Pons (tissue), 1 donor: ENCODE measurements at regions not wholly inside any gene's neighbourhood (a gene's known extent, or its start where the extent isn't known, plus 50 kb on each side); places are given as distances from the start of the nearest gene placed in this dataset.

Source experiments
- DNase-seq: peaks from one replicate; pipeline ENCODE4 v3.0.0-alpha.2; 2016; ENCODE audit warnings: low spot score

DNA sequence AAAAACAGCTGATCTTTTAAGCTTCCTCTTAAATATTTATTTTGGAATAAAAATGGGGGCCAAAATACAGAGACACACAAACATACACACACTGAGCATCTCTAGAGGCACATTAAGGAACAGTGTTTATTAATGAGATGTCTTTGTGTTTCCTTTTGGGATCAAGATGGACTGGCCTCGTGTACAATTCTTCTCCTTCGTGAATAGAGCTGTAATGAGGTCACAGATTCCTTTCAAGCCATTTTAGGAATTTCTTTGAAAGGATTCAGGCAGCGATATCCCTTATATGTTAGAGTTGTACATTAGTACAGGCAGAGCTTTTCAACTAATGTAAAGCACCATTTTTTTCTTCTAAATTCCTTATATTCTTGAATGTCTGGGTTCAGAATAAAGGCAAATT lies 295.7 kb downstream of the CHRM3 start:
- DNase-seq, result no peak

DNA sequence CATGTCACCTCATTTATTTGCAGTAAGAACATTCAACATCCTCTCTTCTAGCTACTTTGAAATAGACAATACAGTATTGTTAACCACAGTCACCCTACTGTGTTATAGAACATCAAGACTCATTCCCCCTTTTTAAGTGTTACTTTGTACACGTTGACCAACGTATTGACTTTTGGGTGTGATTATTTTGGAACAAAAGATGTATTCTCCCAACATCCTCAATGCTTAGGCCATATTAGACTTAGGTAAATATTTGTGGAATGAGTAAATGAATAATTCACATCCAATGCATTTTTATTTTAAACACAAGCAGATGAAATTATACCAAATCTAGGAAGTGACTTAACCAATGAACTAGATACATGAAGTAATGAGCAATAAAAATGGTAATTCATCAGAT lies 296.6 kb downstream of the CHRM3 start:
- no peak for DNase-seq

DNA sequence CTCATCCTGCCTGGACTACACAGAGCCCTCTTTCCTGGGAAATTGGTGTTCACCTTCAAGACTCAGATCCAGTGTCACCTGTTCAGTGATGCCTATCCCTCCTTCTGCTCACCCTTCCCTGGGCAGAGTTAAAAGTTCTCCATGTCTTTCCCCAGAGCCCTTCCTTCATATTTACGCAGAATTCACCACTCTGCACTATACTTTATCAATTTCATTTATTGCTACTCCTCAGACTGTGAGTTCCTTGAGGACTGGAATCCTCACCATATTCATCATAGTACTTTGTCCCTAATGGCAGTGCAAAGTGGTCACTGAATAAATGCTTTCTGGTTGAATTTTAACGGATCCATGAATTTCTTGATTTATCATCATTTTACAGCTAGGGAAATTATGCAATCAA lies 300.0 kb downstream of the CHRM3 start:
- no peak for DNase-seq

DNA sequence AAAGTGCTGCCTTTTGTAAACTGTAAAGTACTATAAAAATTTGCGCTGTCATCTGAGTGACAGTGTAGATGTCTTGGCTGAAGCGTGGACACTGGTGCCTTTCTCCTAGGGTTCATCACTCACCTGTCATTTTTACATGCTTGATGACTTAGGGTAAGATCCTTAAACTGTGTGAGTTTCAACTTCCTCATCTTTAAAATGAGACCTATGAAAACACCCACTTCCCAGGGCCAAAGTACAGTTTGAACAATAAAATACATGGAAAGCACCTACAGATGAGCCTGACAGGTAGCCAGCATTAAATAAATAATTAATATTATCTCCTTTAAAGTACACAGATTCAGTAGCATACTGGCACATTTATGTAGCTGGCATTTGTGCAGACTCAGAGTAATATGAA lies 309.9 kb downstream of the CHRM3 start:
- DNase-seq, result no peak

DNA sequence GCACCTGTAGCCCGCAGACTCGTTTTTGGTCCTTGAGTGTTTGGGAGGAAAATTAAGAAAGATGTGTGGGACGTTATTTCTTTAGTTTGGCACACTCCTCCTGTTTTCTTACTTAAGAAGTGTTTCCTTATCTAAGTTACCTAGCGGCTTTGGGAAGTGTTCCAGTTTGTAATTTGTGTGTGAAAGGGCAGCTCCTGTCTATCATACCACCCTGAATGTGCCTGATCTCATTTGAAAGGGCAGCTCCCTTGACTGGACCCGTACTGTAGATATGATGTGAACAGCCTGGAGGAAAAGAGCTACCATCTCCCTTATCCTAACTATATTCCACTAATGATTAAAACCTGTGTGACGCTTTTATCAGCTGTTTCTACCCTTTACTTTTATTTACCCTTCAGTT lies 314.3 kb downstream of the CHRM3 start:
- no peak for DNase-seq

DNA sequence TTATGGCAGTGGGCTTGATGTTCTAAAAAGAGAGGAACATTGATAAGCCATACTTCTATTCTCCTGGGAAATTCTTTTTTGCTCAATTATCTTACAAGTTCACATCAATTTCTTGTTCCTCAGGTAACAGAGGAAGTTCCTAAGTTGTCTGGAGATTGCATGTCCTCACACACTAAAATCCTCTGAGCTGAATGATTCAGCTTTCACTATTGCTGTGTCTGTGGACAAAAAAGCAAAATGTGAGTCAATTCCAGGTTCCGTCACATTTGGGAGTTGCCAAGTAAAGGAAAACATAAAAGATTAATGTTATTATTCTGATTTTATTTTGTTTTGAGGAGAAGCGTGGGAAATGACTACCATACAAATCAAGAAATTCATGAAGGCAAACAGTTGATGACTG lies 316.7 kb downstream of the CHRM3 start:
- no peak for DNase-seq

DNA sequence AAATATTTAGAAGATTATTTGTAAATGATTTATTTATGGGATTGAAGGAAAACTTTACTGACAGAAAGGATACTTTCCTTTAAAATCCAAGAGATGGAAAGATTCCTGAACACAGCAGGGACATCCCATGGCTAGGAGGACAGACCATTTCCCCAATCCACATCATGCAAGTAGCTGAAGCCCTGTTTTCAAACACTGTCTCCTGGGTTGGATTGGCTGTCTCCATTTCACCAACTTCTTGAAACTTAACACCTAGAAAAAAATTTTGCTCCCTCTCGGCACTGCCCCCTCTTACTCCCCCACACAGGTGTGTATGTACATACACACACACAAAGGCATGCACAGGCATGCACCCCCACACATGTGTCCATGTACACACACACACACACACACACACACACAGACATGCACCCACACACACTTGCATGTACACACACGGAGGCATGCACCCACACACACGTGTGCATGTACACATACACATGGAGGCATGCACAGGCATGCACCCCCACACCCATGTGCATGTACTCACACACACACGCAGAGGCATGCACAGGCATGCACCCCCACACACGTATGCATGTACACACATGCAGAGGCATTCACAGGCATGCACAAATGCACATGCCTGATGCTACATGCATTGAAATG lies 320.0 kb downstream of the CHRM3 start:
- no peak for DNase-seq

DNA sequence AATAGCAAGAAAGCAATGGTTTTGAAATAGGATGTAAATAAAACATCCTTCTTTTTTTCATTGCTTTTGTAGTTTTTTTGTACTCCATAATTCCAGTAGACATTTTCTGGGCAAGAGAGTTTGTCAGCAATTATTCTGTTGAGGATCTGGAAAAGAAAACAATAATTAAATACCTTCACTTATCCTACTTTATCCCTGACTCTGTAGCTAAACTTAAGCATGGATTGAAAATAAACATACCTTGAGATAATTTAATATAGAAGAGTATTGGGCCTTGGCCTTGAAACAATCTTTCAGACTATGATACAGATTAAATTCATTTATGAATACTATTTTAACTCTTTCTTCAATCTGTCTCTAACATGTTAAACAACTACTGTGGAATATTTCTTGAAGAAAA lies 321.2 kb downstream of the CHRM3 start:
- DNase-seq, result no peak

DNA sequence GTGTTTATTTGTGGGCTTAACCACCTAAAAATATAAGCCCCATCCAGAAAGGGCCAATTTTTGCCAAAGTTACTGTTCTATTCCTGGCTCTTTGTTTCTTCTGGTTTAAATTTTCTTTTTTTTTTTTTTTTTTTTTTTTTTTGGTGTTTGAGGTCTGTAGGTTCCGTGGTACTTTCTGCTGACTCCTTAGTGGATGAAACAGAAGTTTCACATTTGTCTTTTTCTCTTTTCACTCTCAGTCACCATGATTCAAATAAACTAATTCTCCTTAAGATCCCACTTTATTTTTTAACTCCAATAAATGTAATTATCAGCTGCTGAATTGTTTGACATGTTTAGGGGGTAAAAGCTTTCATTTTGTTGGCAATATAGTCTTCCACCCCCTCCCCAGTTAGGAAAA lies 322.3 kb downstream of the CHRM3 start:
- DNase-seq, result no peak

DNA sequence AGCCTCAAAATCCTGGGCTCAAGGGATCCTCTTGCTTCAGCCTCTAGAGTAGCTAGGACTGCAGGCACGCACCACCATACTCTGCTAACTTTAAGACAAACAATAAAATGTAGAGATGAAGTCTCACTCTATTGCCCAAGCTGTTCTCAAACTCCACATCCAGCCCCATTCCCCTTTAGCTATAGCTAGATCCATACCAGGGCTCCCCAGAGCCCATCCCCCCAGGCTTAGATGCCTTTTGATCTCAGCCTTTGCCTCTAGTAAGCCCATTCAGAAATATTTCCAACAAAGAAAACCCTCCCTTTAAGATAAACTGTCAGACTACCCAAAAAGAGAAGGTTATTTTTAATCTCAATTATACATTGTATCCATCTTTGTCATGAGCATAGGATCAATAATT lies 325.4 kb downstream of the CHRM3 start:
- DNase-seq, result no peak

DNA sequence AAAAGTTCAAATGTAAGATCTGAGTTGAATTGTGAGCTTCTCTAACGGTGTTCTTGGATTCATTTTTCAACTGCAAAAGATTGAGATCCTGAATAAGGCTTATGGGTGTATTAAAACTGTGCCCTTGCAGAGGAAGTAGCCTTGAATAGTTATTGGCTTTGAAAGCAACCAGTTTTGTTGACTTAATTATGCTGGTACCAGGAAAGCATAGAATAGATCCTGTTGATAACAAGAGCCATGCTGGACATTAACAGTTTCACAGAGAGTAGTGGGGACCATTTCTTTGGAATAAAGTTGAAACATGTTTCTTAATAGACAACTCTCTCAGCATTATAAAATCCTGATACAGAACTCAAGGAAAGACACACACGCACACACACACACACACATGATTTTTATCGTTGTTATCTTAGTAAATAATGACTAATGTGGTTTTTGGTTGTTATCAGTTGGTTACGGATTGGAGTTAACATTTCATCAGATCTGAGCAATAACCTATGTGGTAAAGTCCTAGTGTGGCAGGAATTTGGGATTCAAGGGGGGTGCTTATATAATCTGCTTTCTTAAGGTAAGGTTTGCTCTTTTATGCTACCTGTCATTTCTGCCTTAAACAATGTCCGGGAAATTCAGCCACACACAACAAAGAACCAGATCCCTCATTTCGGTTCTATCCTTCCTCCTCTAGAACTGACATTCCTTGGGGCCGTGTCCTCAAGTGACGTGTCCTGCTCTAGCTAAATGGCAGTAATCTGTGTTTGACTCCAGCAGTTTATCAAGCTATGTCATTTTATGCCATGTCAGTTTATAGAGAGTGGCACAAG lies 330.9 kb downstream of the CHRM3 start:
- DNase-seq, result no peak

DNA sequence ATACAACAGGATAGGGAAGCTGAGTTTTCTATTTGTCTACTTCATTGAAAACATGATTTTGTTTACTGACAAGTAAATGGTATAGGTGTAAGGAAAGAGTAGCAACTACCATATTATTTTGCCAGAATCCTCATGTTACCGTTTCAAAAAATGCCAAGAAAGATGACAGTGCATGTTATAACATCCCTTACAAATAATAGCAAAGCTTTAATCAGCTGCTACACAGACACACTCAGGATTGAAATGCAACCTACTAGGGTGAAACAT lies 331.5 kb downstream of the CHRM3 start:
- DNase-seq, result no peak

DNA sequence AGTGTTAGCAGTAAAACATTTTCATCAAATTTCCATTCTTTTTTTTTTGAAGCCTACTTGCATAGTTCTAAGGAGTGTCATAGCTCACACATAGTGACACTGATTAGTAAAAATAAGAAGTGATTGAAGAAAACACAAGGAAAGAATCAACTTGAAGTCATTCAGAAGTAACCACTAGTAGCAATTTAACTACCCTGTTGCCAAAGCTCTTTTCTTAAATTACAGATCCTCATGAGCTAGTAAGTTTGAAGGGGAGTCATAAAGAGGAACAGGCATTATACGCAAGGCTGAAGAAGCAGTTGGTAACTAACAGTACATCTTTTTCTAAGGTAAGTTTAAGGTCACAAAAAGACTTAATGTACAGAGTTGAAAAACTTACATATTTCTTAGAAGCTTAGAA lies 332.2 kb downstream of the CHRM3 start:
- DNase-seq, result no peak

DNA sequence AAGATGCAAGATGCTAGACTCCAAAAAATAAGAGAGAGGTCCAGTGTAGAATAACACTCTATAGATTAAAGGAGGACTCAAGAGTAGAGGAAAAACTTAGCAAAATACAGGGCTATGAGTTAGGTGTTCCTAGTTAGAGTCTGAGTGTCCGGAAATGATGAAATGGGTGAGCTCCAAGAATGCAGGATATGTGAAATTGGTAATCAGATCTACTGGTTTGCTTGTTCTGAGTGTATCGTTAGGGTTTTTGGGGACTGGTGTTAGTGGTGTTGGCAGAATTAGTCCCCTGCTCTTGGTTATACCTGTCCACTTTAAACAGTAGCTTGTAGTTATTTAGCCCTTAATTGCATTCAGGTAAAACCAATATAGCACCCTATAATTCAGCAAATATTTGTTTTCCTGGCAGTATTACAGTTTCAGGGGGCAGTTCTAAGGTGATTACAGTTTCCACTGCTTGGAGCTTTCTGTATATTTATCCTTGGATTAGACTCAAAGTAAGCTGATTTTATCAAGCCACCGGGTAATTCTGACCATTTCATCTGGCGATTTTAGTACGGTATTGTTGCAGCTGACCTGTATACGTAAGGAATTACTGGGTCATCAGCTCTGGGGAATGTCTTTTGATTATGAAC lies 332.7 kb downstream of the CHRM3 start:
- DNase-seq, result no peak

DNA sequence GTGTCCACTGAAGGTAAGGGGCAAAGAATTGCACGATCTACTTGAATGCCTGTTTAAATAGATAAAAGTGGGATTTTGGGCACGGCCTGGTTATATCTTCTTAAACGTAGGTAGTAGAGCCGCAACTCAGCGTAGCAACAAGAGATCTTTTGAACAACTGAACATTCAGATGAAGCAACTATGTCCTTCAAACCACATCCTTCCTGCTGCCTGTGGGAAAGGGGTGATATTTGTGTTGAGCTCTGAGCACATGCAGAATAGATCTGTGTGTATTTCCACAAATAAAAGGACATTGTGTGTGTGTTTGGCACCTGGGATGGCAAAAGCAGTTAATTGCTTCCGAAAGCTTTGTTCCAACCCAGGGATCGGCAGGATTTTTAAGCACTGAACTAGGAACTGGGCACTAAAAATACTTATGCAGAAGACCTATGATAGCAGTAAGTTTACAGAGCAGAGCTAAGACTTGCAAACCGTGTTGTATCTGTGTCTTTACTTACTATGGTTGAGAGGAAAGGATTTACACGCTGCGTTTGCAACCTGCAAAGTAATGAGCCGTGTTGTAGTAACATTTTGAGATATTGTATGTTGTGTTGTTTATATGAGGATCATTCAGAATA lies 333.4 kb downstream of the CHRM3 start:
- no peak for DNase-seq

DNA sequence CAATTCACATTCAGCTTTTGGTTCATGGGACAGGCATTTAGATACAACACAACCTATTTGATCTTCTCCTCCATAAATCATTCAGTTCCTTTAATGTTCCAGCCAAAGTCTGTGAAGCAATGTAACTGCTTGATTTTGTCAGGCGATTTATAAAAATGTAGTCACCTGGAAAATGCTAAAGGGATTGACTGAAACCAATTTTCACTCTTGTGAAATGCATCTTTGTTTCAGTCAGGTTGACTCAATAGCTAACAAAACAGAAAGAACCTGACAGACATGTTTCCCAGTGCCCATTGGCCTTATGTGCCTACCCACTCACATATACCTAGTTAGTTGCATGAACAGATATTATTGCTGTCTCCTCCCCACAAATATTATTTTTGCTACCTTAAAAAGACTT lies 335.7 kb downstream of the CHRM3 start:
- DNase-seq, result no peak

DNA sequence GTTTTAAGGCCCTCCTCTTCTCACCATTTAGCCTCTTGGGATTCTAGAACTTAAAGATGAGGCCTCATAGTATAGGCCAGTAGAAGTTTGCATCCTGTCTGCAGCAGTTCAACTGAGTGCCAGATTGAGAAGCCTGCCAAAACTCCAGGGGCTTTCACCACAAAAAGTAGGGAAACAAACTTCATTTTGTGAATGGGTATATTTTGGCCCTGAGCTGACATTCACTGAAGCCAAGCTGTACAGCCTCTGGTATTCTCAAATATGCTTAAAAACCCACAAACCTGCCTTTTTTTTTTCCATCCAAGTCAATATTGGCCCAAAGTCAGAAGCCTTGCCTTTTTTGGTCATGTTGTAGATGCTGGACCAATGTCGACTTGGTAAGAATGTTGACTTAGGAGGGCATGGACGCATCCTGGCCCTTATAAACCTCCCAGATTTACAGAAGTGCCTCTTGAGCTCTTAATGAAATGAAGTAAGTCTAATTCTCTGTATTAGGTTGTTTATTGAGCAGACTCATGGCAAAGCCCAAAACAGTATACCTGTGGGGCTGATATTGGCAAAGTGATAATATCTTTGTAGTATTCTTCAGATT lies 337.5 kb downstream of the CHRM3 start:
- DNase-seq, result no peak

DNA sequence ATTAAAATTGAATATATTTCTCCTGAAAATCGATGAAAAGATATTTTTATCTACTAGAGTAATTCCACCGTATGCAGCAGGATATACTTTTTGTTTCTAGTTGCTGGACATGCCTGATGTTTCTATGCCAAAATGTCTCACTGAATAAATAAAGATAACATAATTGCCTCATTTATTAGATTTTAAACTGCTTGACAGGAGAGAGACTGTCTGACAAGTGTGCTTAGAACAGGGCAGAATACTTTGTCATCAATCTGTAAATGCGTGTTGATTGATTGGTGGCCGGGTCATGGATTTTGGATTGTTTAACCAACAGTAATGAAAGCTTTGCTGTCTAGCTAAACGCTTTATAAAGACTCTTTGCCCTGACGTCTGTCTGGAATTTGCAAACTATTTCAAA lies 339.0 kb downstream of the CHRM3 start:
- DNase-seq, result no peak

DNA sequence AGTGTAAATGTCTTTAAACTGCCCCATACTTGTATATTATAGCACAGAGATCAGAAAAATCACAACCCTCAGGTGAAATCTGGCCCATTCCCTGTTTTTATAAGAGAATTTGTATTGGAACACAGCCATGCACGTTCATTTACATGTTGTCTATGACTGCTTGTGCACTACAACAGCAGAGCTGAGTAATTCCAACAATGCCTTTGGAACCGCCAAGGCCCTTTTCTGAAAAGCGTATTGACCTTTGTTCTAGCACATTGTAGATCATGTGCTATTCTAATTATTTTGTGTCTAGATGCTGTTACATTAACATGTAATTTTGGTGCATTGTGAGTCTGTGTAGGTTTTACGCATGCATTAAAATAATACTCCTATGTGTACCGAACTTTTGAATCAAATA lies 339.6 kb downstream of the CHRM3 start:
- no peak for DNase-seq

DNA sequence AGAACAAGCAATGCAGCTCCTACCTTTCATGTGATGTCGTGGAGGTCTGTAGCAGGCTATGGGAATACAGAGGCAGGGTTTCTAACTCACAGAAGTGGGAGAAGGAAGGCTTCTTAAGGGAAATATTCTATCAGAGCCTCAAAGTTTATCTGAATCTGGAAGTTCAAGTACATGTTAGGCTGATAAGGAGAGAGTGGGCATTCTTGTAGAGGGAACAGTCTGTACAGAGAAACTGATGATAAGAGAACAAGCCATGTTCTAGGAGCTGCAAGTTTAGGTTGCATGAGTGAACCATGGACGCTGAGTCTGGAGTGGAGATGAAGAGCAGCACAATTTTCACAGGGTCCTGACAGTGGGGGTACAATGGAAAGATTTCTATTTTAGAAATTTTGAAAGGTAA lies 344.0 kb downstream of the CHRM3 start:
- DNase-seq, result no peak

DNA sequence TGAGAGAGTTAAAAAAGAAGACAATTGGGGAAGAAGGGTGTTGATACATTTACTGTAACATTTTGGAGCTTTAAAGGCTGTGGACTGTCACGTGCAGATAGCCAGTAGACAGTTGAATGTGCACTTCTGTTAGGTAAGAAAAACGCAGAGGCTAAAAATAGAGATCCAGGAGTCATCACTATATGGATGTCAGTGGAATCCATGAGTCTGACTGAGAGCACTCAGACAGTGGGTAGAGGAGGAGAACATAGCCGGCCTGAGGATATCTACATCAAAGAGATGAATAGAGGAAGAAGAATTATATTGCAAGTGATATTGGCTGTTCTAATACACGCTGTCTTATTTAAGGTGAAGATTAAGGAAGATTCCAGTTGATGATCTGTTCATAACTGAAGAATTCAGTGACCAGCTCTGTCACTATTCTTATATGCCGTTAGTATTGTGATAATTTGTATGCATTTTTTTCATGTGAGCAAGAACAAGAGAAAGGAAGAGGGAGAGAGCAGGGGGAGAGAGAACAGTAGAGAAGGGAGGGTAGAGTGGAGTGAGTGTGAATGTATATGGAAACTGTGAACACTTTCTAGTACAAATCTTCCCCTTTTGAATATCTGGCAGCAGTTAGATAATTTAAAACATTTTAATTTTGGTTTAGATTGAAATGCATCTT lies 344.8 kb downstream of the CHRM3 start:
- no peak for DNase-seq

DNA sequence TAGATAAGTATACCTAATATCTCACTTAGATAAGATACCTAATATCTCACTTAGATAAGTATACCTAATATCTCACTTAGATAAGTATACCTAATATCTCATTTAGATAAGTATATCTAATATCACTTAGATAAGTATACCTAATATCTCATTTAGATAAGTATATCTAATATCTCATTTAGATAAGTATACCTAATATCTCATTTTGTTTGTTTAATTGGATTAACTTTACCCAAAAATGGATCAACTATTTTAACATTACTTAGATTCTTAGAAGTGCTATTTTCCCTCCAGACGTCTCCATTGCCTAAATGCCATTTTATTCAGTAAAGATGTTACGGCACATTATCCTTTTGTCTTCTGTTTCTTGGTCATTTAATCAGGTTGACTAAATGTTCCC lies 346.4 kb downstream of the CHRM3 start:
- DNase-seq, result no peak
